Transverse colon (tissue), 4 donors: ENCODE measurements at regions not wholly inside any gene's neighbourhood (a gene's known extent, or its start where the extent isn't known, plus 50 kb on each side); places are given as distances from the start of the nearest gene placed in this dataset.

Source experiments
- CTCF ChIP-seq, 5 experiments: fragments of 200-600 bp in 3 of 5; fragments of 450-650 bp in 2 of 5; sonication (generic) in 3 of 5; IDR thresholded peaks; 1 replicate in 2 of 5; 2 replicates in 3 of 5; pipeline ENCODE4 v1.5.1; 2016 to 2017; ENCODE audit warnings: antibody characterized with exemption in 5 of 5, inconsistent platforms in 3 of 5, mild to moderate bottlenecking in 2 of 5, moderate library complexity in 1 of 5
- EP300 ChIP-seq: sonication (generic); formaldehyde crosslinking; IDR thresholded peaks from one replicate; pipeline ENCODE4 v1.6.1; 2017; ENCODE audit warnings: antibody characterized with exemption, low read depth
- POLR2A ChIP-seq: fragments of 450-650 bp; IDR thresholded peaks from one replicate; pipeline ENCODE4 v1.6.1; 2016; ENCODE audit warnings: antibody characterized with exemption, mild to moderate bottlenecking, moderate library complexity
- POLR2AphosphoS5 ChIP-seq, 3 donors: sonication (generic); formaldehyde crosslinking; IDR thresholded peaks; one replicate each; pipeline ENCODE4 v1.6.1; 2016; ENCODE audit warnings: antibody characterized with exemption in 3 of 3

GRCh38 chr12:60172266-60173211, 576.7 kb downstream of the SLC16A7 start:
- TF ChIP-seq CTCF (IDR thresholded peaks at IDR 0.05) (no peak), POLR2A (no peak), EP300 (no peak), POLR2AphosphoS5 (IDR thresholded peaks at IDR 0.05) (no peak)
